ENCODE measurements at regions not wholly inside any gene's neighbourhood (a gene's known extent, or its start where the extent isn't known, plus 50 kb on each side); places are given as distances from the start of the nearest gene placed in this dataset.
"Not testable (repeated sequence)": the region's sequence is repeated elsewhere in the genome, so short reads cannot be mapped to it uniquely, and the experiment has no call there.

- Histone ChIP-seq H3K27ac (ENCODE audit: low read depth, low read length) (no peak overlapping the region), H3K27me3 (ENCODE audit: control insufficient read depth, insufficient read depth, low read length) (no peaks in the 10 kb centered on the region), H3K4me1 (ENCODE audit: control insufficient read depth, insufficient read depth, low read length) (peaks cover 12% of the 10 kb centered on the region), H3K9me3 (ENCODE audit: control insufficient read depth, insufficient read depth, low read length) (no peaks in the 10 kb centered on the region), H3K4me3 (ENCODE audit: low read depth, low read length) (no peak overlapping the region), H3K36me3 (ENCODE audit: control insufficient read depth, insufficient read depth, low read length) (no peaks in the 10 kb centered on the region)
- 100% methylated on average over 2 of the region's 4 CpGs for WGBS (ENCODE audit: insufficient coverage)
- no peak for DNase-seq (ENCODE audit: low read depth in 4 of 6, low spot score in 6 of 6)
Observed at GRCh38 chr5:142239394-142240159, 85.2 kb downstream of the SPRY4 start.

- Histone ChIP-seq H3K36me3 (ENCODE audit: control insufficient read depth, insufficient read depth, low read length) (no peaks in the 10 kb centered on the region), H3K4me1 (ENCODE audit: control insufficient read depth, insufficient read depth, low read length) (peaks cover 12% of the 10 kb centered on the region), H3K9me3 (ENCODE audit: control insufficient read depth, insufficient read depth, low read length) (no peaks in the 10 kb centered on the region), H3K27me3 (ENCODE audit: control insufficient read depth, insufficient read depth, low read length) (no peaks in the 10 kb centered on the region), H3K4me3 (ENCODE audit: low read depth, low read length) (no peak overlapping the region), H3K27ac (ENCODE audit: low read depth, low read length) (no peak overlapping the region)
- WGBS (ENCODE audit: insufficient coverage) = 100% methylated on average over 2 of the region's 3 CpGs
- DNase-seq (ENCODE audit: low read depth in 4 of 6, low spot score in 6 of 6) = no peak
Observed at GRCh38 chr5:142237707-142238106, 87.1 kb downstream of the SPRY4 start.

- WGBS (ENCODE audit: insufficient coverage) = 100% methylated on average over 1 of the region's 10 CpGs
- not testable (repeated sequence) for H3K9me3 ChIP-seq (ENCODE audit: control insufficient read depth, insufficient read depth, low read length); H3K4me3 ChIP-seq (ENCODE audit: low read depth, low read length); H3K27me3 ChIP-seq (ENCODE audit: control insufficient read depth, insufficient read depth, low read length); H3K36me3 ChIP-seq (ENCODE audit: control insufficient read depth, insufficient read depth, low read length); DNase-seq (ENCODE audit: low read depth in 4 of 6, low spot score in 6 of 6); H3K27ac ChIP-seq (ENCODE audit: low read depth, low read length)
- H3K4me1 ChIP-seq (ENCODE audit: control insufficient read depth, insufficient read depth, low read length) = peaks cover 12% of the 10 kb centered on the region
Observed at GRCh38 chr5:142236673-142237290, 88.0 kb downstream of the SPRY4 start.

GRCh38 chr5:142235870-142236672, 88.8 kb downstream of the SPRY4 start:
- no peaks in the 10 kb centered on the region for H3K36me3 ChIP-seq (ENCODE audit: control insufficient read depth, insufficient read depth, low read length)
- no peak for DNase-seq (ENCODE audit: low read depth in 4 of 6, low spot score in 6 of 6)
- H3K9me3 ChIP-seq (ENCODE audit: control insufficient read depth, insufficient read depth, low read length) = no peaks in the 10 kb centered on the region
- no peak overlapping the region for H3K27ac ChIP-seq (ENCODE audit: low read depth, low read length)
- WGBS (ENCODE audit: insufficient coverage) = 52% methylated on average over 20 of the region's 24 CpGs
- H3K27me3 ChIP-seq (ENCODE audit: control insufficient read depth, insufficient read depth, low read length) = no peaks in the 10 kb centered on the region
- no peak overlapping the region for H3K4me3 ChIP-seq (ENCODE audit: low read depth, low read length)
- H3K4me1 ChIP-seq (ENCODE audit: control insufficient read depth, insufficient read depth, low read length) = peaks cover 12% of the 10 kb centered on the region

GRCh38 chr5:142235050-142235797, 89.6 kb downstream of the SPRY4 start:
- Histone ChIP-seq H3K36me3 (ENCODE audit: control insufficient read depth, insufficient read depth, low read length) (no peaks in the 10 kb centered on the region), H3K4me3 (ENCODE audit: low read depth, low read length) (no peak overlapping the region), H3K27ac (ENCODE audit: low read depth, low read length) (no peak overlapping the region), H3K4me1 (ENCODE audit: control insufficient read depth, insufficient read depth, low read length) (peaks cover 12% of the 10 kb centered on the region), H3K27me3 (ENCODE audit: control insufficient read depth, insufficient read depth, low read length) (no peaks in the 10 kb centered on the region), H3K9me3 (ENCODE audit: control insufficient read depth, insufficient read depth, low read length) (no peaks in the 10 kb centered on the region)
- DNase-seq (ENCODE audit: low read depth in 4 of 6, low spot score in 6 of 6) = no peak
- WGBS (ENCODE audit: insufficient coverage) = 34% methylated on average over 12 of the region's 14 CpGs

- Histone ChIP-seq H3K4me3 (ENCODE audit: low read depth, low read length) (no peak overlapping the region), H3K4me1 (ENCODE audit: control insufficient read depth, insufficient read depth, low read length) (peaks cover 12% of the 10 kb centered on the region), H3K36me3 (ENCODE audit: control insufficient read depth, insufficient read depth, low read length) (no peaks in the 10 kb centered on the region), H3K9me3 (ENCODE audit: control insufficient read depth, insufficient read depth, low read length) (no peaks in the 10 kb centered on the region), H3K27ac (ENCODE audit: low read depth, low read length) (no peak overlapping the region), H3K27me3 (ENCODE audit: control insufficient read depth, insufficient read depth, low read length) (no peaks in the 10 kb centered on the region)
- no peak for DNase-seq (ENCODE audit: low read depth in 4 of 6, low spot score in 6 of 6)
- WGBS (ENCODE audit: insufficient coverage) = 80% methylated on average over 6 of the region's 16 CpGs
Observed at GRCh38 chr5:142233083-142234032, 91.5 kb downstream of the SPRY4 start.

GRCh38 chr5:142230949-142231348, 93.9 kb downstream of the SPRY4 start:
- H3K27me3 ChIP-seq (ENCODE audit: control insufficient read depth, insufficient read depth, low read length); H3K4me1 ChIP-seq (ENCODE audit: control insufficient read depth, insufficient read depth, low read length); H3K36me3 ChIP-seq (ENCODE audit: control insufficient read depth, insufficient read depth, low read length); H3K4me3 ChIP-seq (ENCODE audit: low read depth, low read length); DNase-seq (ENCODE audit: low read depth in 4 of 6, low spot score in 6 of 6); H3K9me3 ChIP-seq (ENCODE audit: control insufficient read depth, insufficient read depth, low read length); H3K27ac ChIP-seq (ENCODE audit: low read depth, low read length): not testable (repeated sequence)
- 100% methylated on average over 3 of the region's 4 CpGs for WGBS (ENCODE audit: insufficient coverage)

- Histone ChIP-seq H3K27me3 (ENCODE audit: control insufficient read depth, insufficient read depth, low read length) (no peaks in the 10 kb centered on the region), H3K9me3 (ENCODE audit: control insufficient read depth, insufficient read depth, low read length) (no peaks in the 10 kb centered on the region), H3K4me1 (ENCODE audit: control insufficient read depth, insufficient read depth, low read length) (peaks cover 13% of the 10 kb centered on the region), H3K4me3 (ENCODE audit: low read depth, low read length) (no peak overlapping the region), H3K27ac (ENCODE audit: low read depth, low read length) (no peak overlapping the region), H3K36me3 (ENCODE audit: control insufficient read depth, insufficient read depth, low read length) (no peaks in the 10 kb centered on the region)
- 98% methylated on average over 6 of the region's 8 CpGs for WGBS (ENCODE audit: insufficient coverage)
- no peak for DNase-seq (ENCODE audit: low read depth in 4 of 6, low spot score in 6 of 6)
Observed at GRCh38 chr5:142225141-142225540, 99.7 kb downstream of the SPRY4 start.

Measured in spinal cord (tissue), 9 donors.